ENCODE measurements at regions not wholly inside any gene's neighbourhood (a gene's known extent, or its start where the extent isn't known, plus 50 kb on each side); places are given as distances from the start of the nearest gene placed in this dataset.
"Not testable (repeated sequence)": the region's sequence is repeated elsewhere in the genome, so short reads cannot be mapped to it uniquely, and the experiment has no call there.

GRCh38 chr9:11158063-11158462, 545.3 kb upstream of the PTPRD start:
- DNase-seq: no peak

- DNase-seq: no peak
Measured at GRCh38 chr9:11158676-11159075, 545.9 kb upstream of the PTPRD start.

- DNase-seq: no peak
Measured at GRCh38 chr9:11159318-11159862, 546.6 kb upstream of the PTPRD start.

GRCh38 chr9:11163843-11164242, 551.0 kb upstream of the PTPRD start:
- DNase-seq: no peak

GRCh38 chr9:11182001-11182400, 569.2 kb upstream of the PTPRD start:
- DNase-seq: no peak

- no peak for DNase-seq
Measured at GRCh38 chr9:11190719-11191118, 577.9 kb upstream of the PTPRD start.

GRCh38 chr9:11192993-11193392, 580.2 kb upstream of the PTPRD start:
- no peak for DNase-seq

GRCh38 chr9:11194246-11194645, 581.4 kb upstream of the PTPRD start:
- DNase-seq: no peak

- not testable (repeated sequence) for DNase-seq
Measured at GRCh38 chr9:11196840-11197365, 584.1 kb upstream of the PTPRD start.

- DNase-seq: no peak
Measured at GRCh38 chr9:11199335-11199734, 586.5 kb upstream of the PTPRD start.

- no peak for DNase-seq
Measured at GRCh38 chr9:11204521-11204920, 591.7 kb upstream of the PTPRD start.

- no peak for DNase-seq
Measured at GRCh38 chr9:11206925-11207324, 594.1 kb upstream of the PTPRD start.

GRCh38 chr9:11233696-11234095, 620.9 kb upstream of the PTPRD start:
- DNase-seq: no peak

GRCh38 chr9:11235061-11235460, 622.3 kb upstream of the PTPRD start:
- DNase-seq: no peak

GRCh38 chr9:11241779-11242178, 629.0 kb upstream of the PTPRD start:
- DNase-seq: no peak

- DNase-seq: no peak
Measured at GRCh38 chr9:11257992-11258391, 645.2 kb upstream of the PTPRD start.

- DNase-seq: no peak
Measured at GRCh38 chr9:11269036-11269435, 656.2 kb upstream of the PTPRD start.

GRCh38 chr9:11275158-11275695, 662.4 kb upstream of the PTPRD start:
- DNase-seq: no peak

- DNase-seq: no peak
Measured at GRCh38 chr9:11312966-11313365, 700.2 kb upstream of the PTPRD start.

GRCh38 chr9:11318946-11319345, 706.1 kb upstream of the PTPRD start:
- DNase-seq: no peak

- no peak for DNase-seq
Measured at GRCh38 chr9:11319538-11319937, 706.7 kb upstream of the PTPRD start.

- no peak for DNase-seq
Measured at GRCh38 chr9:11320989-11321388, 708.2 kb upstream of the PTPRD start.

GRCh38 chr9:11323457-11323856, 710.7 kb upstream of the PTPRD start:
- DNase-seq: no peak

GRCh38 chr9:11326231-11326630, 713.4 kb upstream of the PTPRD start:
- DNase-seq: no peak

GRCh38 chr9:11328326-11328725, 715.5 kb upstream of the PTPRD start:
- DNase-seq: no peak
